ENCODE measurements at regions not wholly inside any gene's neighbourhood (a gene's known extent, or its start where the extent isn't known, plus 50 kb on each side); places are given as distances from the start of the nearest gene placed in this dataset.

DNA sequence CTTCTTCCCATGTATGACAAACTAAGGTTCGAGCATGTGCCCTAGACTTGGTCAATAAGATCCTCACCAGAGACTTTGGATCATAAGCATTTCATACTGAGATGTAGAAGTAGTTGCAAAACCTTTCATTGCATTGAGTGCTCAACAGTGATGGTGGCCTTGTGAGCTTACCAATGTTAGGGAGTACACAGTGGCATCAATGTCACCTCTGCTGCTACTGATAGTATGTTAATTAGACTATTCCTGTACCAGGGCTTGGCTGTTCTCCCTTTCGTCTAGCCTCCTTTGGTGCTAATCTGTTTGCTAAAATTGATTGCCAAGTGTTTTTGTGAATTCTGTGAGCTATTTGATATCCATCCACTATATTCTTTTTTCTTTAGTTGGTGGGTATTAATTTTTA lies 264.5 kb upstream of the SEMA3C start:
- no peak for TF ChIP-seq EZH2phosphoT487 (IDR thresholded peaks at IDR 0.05; ENCODE audit: insufficient read depth, low read depth)
- no peak for TF ChIP-seq EZH2 (IDR thresholded peaks at IDR 0.05; ENCODE audit: insufficient read depth, poor library complexity, severe bottlenecking)
